GM18526 (cell line): ENCODE measurements at regions not wholly inside any gene's neighbourhood (a gene's known extent, or its start where the extent isn't known, plus 50 kb on each side); places are given as distances from the start of the nearest gene placed in this dataset.

ENCODE experiments used
- POLR2A ChIP-seq: IDR thresholded peaks from 3 replicates; pipeline ENCODE4 v1.6.1; 2011; ENCODE audit not compliant: insufficient read length; ENCODE audit errors: extremely low read depth

- TF ChIP-seq POLR2A, result no peak
Measured at GRCh38 chr2:62423883-62424458, 82.0 kb downstream of the TMEM17 start.

GRCh38 chr2:62423235-62423634, 82.8 kb downstream of the TMEM17 start:
- TF ChIP-seq POLR2A, result no peak

- no peak for TF ChIP-seq POLR2A
Measured at GRCh38 chr2:62415518-62415917, 90.5 kb downstream of the TMEM17 start.

- TF ChIP-seq POLR2A, result no peak
Measured at GRCh38 chr2:62415019-62415431, 91.0 kb downstream of the TMEM17 start.

- no peak for TF ChIP-seq POLR2A
Measured at GRCh38 chr2:62413116-62413663, 92.8 kb downstream of the TMEM17 start.

- no peak for TF ChIP-seq POLR2A
Measured at GRCh38 chr2:62412347-62412742, 93.7 kb downstream of the TMEM17 start.

GRCh38 chr2:62410926-62411456, 95.0 kb downstream of the TMEM17 start:
- no peak for TF ChIP-seq POLR2A

GRCh38 chr2:62410015-62410453, 96.0 kb downstream of the TMEM17 start:
- TF ChIP-seq POLR2A, result no peak

- TF ChIP-seq POLR2A, result no peak
Measured at GRCh38 chr2:62409442-62409841, 96.6 kb downstream of the TMEM17 start.

GRCh38 chr2:62408241-62408677, 97.7 kb downstream of the TMEM17 start:
- TF ChIP-seq POLR2A, result no peak

GRCh38 chr2:62407838-62408237, 98.2 kb downstream of the TMEM17 start:
- no peak for TF ChIP-seq POLR2A

- TF ChIP-seq POLR2A, result no peak
Measured at GRCh38 chr2:62407401-62407800, 98.6 kb downstream of the TMEM17 start.

GRCh38 chr2:62406573-62407043, 99.4 kb downstream of the TMEM17 start:
- TF ChIP-seq POLR2A, result no peak

- no peak for TF ChIP-seq POLR2A
Measured at GRCh38 chr2:62404913-62405312, 101.1 kb downstream of the TMEM17 start.

GRCh38 chr2:62402156-62402555, 103.8 kb downstream of the TMEM17 start:
- no peak for TF ChIP-seq POLR2A

- TF ChIP-seq POLR2A, result no peak
Measured at GRCh38 chr2:62398356-62398755, 107.6 kb downstream of the TMEM17 start.

GRCh38 chr2:62396880-62397279, 109.1 kb downstream of the TMEM17 start:
- no peak for TF ChIP-seq POLR2A
